WERI-Rb-1 (cell line): ENCODE measurements at regions not wholly inside any gene's neighbourhood (a gene's known extent, or its start where the extent isn't known, plus 50 kb on each side); places are given as distances from the start of the nearest gene placed in this dataset.

ENCODE experiments used
- DNase-seq: peaks from one replicate; pipeline ENCODE4 v3.0.0-alpha.2; 2020
- H3K27ac ChIP-seq: fragments of 250-450 bp; sonication (Bioruptor Pico); 2 replicates; pipeline ENCODE4 v1.5.1; 2020; ENCODE audit warnings: mild to moderate bottlenecking, moderate library complexity
- H3K27me3 ChIP-seq: fragments of 250-450 bp; sonication (Bioruptor Pico); 2 replicates; pipeline ENCODE4 v1.5.1; 2021; ENCODE audit warnings: mild to moderate bottlenecking, low read depth, moderate library complexity; ENCODE audit not compliant: insufficient read depth, severe bottlenecking
- H3K36me3 ChIP-seq: fragments of 250-450 bp; sonication (Bioruptor Pico); 2 replicates; pipeline ENCODE4 v1.5.1; 2020; ENCODE audit warnings: mild to moderate bottlenecking, moderate library complexity
- H3K4me3 ChIP-seq: 2 replicates; pipeline ENCODE4 v1.5.1; 2011; ENCODE audit warnings: low read depth, mild to moderate bottlenecking, control low read depth, low read length
- H3K9me3 ChIP-seq: fragments of 250-450 bp; sonication (Bioruptor Pico); 2 replicates; pipeline ENCODE4 v1.5.1; 2021; ENCODE audit warnings: mild to moderate bottlenecking, moderate library complexity; ENCODE audit not compliant: severe bottlenecking
- CTCF ChIP-seq: IDR thresholded peaks from 2 replicates; pipeline ENCODE4 v1.5.1; 2011; ENCODE audit warnings: low read depth, mild to moderate bottlenecking, control low read depth, inconsistent platforms, low read length

- DNase-seq = no peak
- no peaks in the 10 kb centered on the region for H3K36me3 ChIP-seq
- no peak overlapping the region for H3K27ac ChIP-seq
- no peaks in the 10 kb centered on the region for H3K27me3 ChIP-seq
- no peaks in the 10 kb centered on the region for H3K9me3 ChIP-seq
- TF ChIP-seq CTCF = no peak
- no peak overlapping the region for H3K4me3 ChIP-seq
These were observed 719.3 kb downstream of the JRKL start for GRCh38 chr11:97109078-97109477.

- H3K27me3 ChIP-seq = no peaks in the 10 kb centered on the region
- no peak overlapping the region for H3K27ac ChIP-seq
- no peaks in the 10 kb centered on the region for H3K9me3 ChIP-seq
- DNase-seq = no peak
- no peak for TF ChIP-seq CTCF
- H3K4me3 ChIP-seq = no peak overlapping the region
- H3K36me3 ChIP-seq = no peaks in the 10 kb centered on the region
These were observed 720.6 kb downstream of the JRKL start for GRCh38 chr11:97110376-97110775.

- Histone ChIP-seq H3K27ac (no peak overlapping the region), H3K27me3 (no peaks in the 10 kb centered on the region), H3K4me3 (no peak overlapping the region), H3K9me3 (no peaks in the 10 kb centered on the region), H3K36me3 (no peaks in the 10 kb centered on the region)
- TF ChIP-seq CTCF = no peak
- no peak for DNase-seq
These were observed 721.7 kb downstream of the JRKL start for GRCh38 chr11:97111559-97111958.

GRCh38 chr11:97118614-97119200 is 728.9 kb downstream of the JRKL start:
- Histone ChIP-seq H3K27ac (no peak overlapping the region), H3K27me3 (no peaks in the 10 kb centered on the region), H3K9me3 (no peaks in the 10 kb centered on the region), H3K36me3 (no peaks in the 10 kb centered on the region), H3K4me3 (no peak overlapping the region)
- TF ChIP-seq CTCF = no peak
- DNase-seq = no peak

GRCh38 chr11:97123237-97123636 is 733.4 kb downstream of the JRKL start:
- H3K36me3 ChIP-seq = no peaks in the 10 kb centered on the region
- H3K9me3 ChIP-seq = no peaks in the 10 kb centered on the region

More at GRCh38 chr11:97123237-97123636, 733.4 kb downstream of the JRKL start:
- Histone ChIP-seq H3K27me3 (no peaks in the 10 kb centered on the region), H3K4me3 (no peak overlapping the region), H3K27ac (no peak overlapping the region)
- TF ChIP-seq CTCF = no peak
- no peak for DNase-seq
